NCI-H748 treated with DMSO at 0.1 percent for 48 hours (cell line): ENCODE measurements at regions not wholly inside any gene's neighbourhood (a gene's known extent, or its start where the extent isn't known, plus 50 kb on each side); places are given as distances from the start of the nearest gene placed in this dataset.

ENCODE experiments used
- DNase-seq: peaks from one replicate; lab custom pipeline; 2025; lab: John Stamatoyannopoulos, UW

DNA sequence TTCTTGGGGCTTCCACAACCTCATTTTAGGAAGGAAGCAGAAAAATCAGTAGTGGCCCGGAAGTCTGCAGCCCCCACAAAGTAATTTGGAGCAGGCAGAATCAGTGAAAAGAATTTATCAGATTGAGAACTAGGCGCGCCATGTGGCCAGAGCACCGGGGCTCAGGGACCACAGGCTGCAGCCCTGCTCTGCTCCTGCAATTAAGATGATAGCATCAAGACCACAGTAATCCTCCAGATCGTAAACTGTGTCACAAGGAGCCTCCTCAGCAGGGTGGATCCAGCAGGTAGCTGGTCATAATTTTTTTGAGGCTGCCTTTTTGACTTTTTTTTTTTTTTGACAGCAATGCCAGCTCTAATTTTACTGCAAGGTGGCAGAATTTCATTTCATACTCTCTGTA, 209.0 kb upstream of the ZMIZ1 start:
- DNase-seq = no peak

DNA sequence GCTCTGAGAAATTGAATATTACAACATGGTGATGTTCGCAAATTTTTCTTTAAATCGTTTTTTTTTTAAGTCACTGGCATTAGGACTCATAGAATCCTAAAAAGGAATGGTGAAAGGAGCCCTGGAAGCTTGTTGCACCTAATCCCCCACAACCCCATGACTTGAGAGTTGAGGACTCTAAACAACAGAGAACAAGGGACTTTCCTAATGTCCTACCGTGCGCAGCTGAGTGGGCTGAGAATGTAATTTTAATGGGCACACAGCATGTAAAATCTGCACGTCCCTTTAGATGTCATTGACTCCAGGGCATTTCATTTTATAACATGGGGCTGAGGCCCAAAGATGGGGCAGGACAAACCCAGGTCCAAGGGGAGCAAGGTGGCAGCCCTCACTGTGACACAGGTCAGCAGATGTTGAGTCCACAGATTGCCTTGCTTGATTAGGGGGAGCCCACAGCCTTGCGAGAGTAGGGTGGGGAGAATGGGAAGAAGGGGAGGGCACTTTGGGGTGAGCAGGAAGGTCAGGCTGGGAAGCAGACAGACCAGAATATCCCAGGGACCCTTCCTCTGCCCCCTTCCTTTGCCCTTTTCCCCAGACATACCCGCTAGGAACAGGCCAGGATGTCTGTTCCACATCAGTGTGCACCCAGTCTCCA, 208.4 kb upstream of the ZMIZ1 start:
- no peak for DNase-seq

DNA sequence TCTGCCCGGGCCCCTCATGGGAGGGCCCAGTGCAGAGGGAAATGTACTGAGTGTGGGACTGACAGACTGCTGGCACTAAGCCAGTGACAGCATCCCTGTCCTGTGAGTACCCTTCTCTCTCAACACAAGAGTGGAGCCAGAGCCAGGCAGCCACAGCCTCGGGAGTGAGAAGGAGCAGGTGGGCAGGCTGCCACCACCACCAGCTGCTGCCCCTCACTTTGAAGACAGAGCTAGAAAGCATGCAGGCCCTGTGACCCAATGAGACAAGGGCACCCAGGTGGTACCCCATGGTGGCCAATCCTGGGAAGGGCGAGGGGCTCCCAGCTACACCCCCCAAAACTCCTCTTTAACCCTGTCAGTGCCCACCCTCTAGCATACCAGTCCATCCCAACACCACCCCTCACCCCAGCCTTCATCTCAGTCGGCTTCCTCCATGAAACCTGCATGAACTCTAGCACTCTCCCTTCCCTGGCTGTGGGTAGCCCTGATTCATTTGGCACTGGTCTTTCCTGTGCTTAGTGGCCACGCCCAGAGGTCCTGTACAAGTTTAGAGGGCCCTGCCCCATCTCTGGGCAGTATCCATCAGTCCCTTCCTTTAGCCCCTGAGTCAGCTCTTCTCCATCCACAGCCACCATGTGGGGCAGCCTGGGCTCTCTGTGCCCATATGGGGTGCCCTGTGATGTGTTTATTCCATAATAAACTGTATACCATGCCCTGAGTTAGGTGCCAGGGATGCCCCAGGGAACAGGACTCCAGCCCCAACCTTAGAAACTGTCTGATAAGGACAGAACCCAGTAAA, 207.0 kb upstream of the ZMIZ1 start:
- DNase-seq = no peak

- no peak for DNase-seq
These were observed 206.5 kb upstream of the ZMIZ1 start for GRCh38 chr10:78862328-78862640.

- DNase-seq = no peak
These were observed 205.4 kb upstream of the ZMIZ1 start for GRCh38 chr10:78863140-78863905.

DNA sequence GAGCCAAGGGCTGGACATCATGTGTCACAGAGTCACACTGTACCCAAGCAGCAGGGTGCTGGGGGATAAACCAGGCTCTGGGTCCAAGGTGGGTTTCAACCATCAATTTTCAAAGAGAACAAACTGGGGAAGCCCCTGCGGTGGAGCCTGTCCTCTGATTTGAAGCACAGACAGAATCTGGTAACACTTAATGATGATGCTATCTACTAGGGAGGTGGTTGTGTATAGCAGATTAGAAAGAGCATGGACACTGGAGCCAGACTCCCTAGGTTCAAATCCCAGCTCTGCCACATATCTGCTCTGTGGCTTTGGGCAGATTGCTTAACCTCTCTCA, 204.9 kb upstream of the ZMIZ1 start:
- no peak for DNase-seq

- DNase-seq = no peak
These were observed 203.8 kb upstream of the ZMIZ1 start for GRCh38 chr10:78864761-78865537.

GRCh38 chr10:78865538-78865875, 203.3 kb upstream of the ZMIZ1 start:
- no peak for DNase-seq

DNA sequence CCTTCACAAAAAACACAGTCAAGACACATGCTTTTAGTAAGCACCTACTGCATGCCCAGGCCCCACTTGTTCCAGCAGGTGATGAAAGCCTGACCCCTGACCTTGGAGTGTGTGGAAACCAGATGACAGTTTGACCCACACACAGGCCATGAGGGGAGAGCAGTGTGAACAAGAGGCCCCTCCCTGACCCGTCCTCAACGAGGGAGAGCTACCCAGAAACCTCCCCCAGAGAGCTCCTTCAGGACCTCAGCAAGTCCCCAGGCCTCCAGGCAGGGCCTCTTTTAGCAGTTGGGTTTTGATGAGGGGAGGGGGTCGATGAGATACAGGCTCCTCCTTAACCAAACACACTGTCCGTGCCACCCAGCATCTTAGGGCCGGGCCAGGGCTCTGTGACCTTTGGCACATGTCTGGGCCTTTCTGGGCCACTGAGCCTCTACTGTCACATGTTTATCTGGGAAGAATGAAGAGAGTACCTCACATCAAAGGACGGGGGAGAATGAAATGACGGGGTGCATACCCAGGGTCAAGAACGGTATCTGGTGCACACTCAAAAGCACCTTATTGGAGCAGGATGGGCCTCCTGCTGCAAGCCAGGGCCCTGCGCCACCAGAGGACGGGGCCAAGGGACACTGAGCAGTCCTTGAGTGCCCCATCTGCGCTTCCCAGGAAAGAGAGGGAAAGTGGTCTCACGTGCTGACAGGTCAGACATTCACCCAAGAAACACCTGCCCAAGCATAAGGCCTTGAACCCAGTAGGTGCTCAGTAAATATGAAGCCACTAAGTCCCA, 202.6 kb upstream of the ZMIZ1 start:
- DNase-seq = no peak

DNA sequence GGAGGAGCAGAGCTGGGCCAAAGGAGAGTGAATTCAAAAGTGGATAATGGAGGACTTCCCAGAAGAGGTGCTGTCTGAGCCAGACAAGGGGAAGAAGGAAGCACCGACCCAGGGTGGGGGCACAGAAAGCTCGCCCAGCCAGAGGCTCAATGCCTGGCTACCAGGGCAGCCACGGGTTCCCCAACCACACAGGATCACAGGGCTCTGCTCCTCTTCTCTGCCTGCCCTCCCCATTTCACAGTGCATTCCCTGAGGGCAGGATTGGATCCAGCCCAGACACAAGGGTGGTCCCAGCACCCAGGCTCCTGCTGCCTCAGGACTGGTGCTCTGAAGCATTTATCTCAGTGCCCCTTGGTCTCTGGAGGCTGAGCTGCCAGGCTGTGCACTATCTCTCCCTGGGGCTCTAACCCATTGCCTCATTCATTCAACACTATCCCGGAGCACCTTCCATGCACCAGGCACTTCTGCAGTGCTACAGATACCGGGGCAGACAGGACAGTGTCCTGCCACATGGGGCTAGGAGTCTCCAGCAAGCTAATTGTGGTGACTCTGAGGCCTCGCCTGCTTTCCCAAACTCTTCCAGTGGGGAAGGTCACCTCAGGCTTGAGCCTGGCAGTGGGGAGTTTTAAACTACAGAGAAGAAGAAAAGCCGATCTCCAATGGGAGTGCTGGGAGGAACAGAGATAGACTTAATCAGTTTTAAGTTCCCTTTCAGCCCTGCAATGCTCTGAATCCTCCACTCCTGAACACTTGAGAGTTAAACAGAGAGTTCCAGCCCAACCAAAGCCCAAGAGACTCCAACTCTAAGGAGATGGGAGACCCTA, 201.8 kb upstream of the ZMIZ1 start:
- DNase-seq = no peak

DNA sequence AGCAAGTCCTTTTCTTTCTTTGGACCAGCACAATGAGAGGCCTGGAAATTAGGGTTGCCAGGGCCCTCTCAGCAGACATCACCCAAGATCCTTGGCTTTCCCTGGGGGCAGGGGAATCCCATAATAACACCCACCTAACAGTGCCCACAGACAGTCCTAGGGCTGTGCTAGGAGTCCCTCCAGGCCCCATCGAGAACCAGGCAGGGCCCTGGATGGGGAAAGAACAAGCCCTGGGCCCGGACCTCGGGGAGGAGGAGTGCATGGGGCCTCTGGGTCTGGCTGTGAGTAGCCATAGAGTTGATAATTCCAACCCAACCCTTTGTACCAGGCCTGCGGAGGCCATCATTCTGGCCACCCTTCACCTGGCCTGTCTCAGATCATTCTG, 201.2 kb upstream of the ZMIZ1 start:
- DNase-seq = no peak

GRCh38 chr10:78868048-78868447, 200.7 kb upstream of the ZMIZ1 start:
- no peak for DNase-seq

GRCh38 chr10:78868456-78868855, 200.3 kb upstream of the ZMIZ1 start:
- no peak for DNase-seq

DNA sequence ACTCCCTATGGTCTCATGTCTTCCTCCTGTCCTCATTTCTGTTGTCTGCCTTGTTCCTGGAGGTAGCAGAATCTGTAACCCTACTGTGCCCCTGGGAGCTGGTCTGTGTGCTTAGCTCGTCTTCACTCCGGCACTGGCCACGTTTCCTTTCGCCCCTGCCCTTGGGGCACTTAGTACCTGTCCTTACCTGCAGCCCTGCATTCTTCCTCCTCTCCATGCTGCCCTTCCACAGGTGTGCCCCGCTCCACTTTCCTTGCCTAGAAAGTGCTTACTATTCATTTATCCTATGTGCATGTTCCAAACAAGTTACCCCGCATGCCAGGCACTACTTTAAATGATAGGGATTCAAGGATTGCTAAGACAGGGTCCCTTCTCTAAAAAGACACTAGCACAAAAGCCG, 199.9 kb upstream of the ZMIZ1 start:
- DNase-seq = no peak

DNA sequence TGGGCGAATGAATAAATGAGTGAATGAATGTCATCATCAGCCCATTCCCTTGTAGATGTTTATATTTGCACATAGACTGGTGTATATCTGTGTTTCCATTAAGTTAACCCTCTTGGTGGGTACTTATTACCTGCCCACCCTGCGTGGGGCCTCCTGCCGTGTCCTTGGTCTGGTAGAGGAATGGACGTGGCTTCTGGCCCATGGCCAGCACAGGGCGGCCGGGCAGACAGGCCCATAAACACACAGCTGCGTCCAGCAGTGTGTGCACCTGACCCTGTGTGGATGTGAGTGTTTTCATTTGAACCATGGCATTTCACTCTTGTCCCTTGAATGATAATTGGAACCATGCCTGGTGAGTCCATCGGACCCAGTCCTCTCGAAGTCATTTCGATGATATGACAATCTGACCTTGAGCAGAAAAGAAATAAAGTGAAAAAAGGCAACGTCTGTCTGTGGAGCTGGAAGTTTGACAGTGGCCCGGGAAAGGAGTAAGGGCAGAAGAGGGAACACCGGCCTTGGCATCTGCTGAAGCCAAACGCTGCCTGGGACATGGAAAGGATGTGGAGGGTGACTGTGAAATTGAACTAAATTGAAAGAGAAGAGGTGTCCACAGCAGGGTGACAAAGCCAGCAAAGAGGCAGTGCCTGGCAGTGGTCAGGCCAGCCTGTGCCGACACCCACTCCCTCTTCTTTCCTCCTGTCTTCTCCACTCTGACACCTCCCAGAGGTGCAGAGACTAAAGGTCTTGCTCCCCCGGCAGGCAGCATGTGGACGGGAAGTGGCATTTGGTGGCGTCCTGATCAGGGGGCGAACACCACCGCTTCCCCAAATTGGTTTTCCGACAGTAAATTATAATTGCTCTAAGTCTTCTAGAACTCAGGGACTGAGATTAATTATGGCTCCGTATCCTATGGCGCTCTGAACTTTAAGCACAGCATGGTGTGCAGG, 199.0 kb upstream of the ZMIZ1 start:
- DNase-seq = no peak

- no peak for DNase-seq
These were observed 198.3 kb upstream of the ZMIZ1 start for GRCh38 chr10:78870458-78870857.

- DNase-seq = no peak
These were observed 197.0 kb upstream of the ZMIZ1 start for GRCh38 chr10:78871796-78872195.

DNA sequence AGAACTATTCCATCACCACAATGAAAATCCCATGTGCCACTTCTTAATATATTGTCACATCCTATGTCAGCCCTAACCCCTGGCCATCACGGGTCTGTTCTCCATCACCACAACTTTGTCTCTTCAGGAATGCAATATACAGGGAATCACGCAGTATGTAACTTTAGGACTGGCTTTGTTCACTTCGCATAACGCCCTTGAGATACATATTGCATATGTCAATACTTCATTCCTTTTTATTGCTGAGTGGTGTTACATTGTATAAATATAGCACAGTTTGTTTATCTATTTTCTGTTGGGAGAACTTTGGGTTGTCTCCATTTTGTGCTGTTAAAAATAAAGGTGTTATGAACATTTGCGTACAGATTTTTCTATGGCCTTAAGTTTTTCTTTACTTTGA, 195.4 kb upstream of the ZMIZ1 start:
- no peak for DNase-seq

GRCh38 chr10:78875331-78875877, 193.4 kb upstream of the ZMIZ1 start:
- no peak for DNase-seq

DNA sequence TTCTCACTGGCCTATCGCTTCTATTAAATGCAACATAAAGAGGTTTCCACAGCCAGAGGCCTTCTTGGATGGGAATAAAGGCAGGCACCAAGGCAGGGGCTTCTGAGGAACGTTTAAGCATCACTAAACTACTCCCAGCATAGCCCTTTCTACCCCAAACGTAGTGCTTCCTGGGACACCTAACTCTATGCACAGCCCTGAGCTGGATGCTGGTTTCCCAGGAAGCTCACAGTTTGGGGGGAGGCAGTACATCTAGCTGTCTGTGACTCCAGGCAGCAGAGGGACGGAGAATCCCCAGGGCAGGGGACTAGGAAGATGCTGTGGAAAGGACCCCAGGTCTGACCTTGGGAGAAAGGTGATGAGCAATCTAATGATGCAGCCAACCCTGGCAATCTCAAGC, 192.8 kb upstream of the ZMIZ1 start:
- no peak for DNase-seq
